SK-N-SH (cell line): ENCODE measurements at regions not wholly inside any gene's neighbourhood (a gene's known extent, or its start where the extent isn't known, plus 50 kb on each side); places are given as distances from the start of the nearest gene placed in this dataset.

Experiments
- CTCF ChIP-seq: fragments of 200-600 bp; sonication (generic); IDR thresholded peaks from 2 replicates; pipeline ENCODE4 v1.6.1; 2017; ENCODE audit warnings: antibody characterized with exemption, mild to moderate bottlenecking, moderate library complexity
- ELF1 ChIP-seq: IDR thresholded peaks from 2 replicates; pipeline ENCODE4 v1.4.0; 2012
- EP300 ChIP-seq, 2 experiments: IDR thresholded peaks; 2 replicates each; pipeline versions ENCODE4 v1.4.0 to v1.6.1; 2012; ENCODE audit warnings: borderline replicate concordance in 1 of 2, low read depth in 1 of 2, low read length in 1 of 2
- EZH2phosphoT487 ChIP-seq: fragments of 200-600 bp; sonication (generic); IDR thresholded peaks from 2 replicates; pipeline ENCODE4 v1.6.1; 2017; ENCODE audit warnings: low read depth, mixed run types, mild to moderate bottlenecking, antibody characterized with exemption, moderate library complexity, borderline replicate concordance
- FOXM1 ChIP-seq: IDR thresholded peaks from 2 replicates; pipeline ENCODE4 v1.4.0; 2012; ENCODE audit warnings: low read depth, mild to moderate bottlenecking
- GABPA ChIP-seq: IDR thresholded peaks from 2 replicates; pipeline ENCODE4 v1.4.0; 2012; ENCODE audit warnings: low read depth, mild to moderate bottlenecking
- IRF3 ChIP-seq: fragments of 150-350 bp; IDR thresholded peaks from 2 replicates; pipeline ENCODE4 v1.6.1; 2016; ENCODE audit warnings: mild to moderate bottlenecking, low read depth, low read length
- JUND ChIP-seq: IDR thresholded peaks from 2 replicates; pipeline ENCODE4 v1.4.0; 2012
- MXI1 ChIP-seq: IDR thresholded peaks from 2 replicates; pipeline ENCODE4 v1.6.1; 2012; ENCODE audit warnings: mild to moderate bottlenecking, low read depth, low read length, improper control_type of control experiment
- POLR2AphosphoS5 ChIP-seq: IDR thresholded peaks from 2 replicates; pipeline ENCODE4 v1.6.1; 2012; ENCODE audit warnings: low read depth, low read length
- RAD21 ChIP-seq: IDR thresholded peaks from 2 replicates; pipeline ENCODE4 v1.6.1; 2012; ENCODE audit warnings: mild to moderate bottlenecking, low read length
- RCOR1 ChIP-seq: fragments of 150-350 bp; IDR thresholded peaks from 2 replicates; pipeline ENCODE4 v1.6.1; 2017; ENCODE audit warnings: antibody characterized with exemption, low read length
- YY1 ChIP-seq: IDR thresholded peaks from 2 replicates; pipeline ENCODE4 v1.4.0; 2012; ENCODE audit warnings: low read depth, mild to moderate bottlenecking

GRCh38 chr4:181219783-181220416 lies 1023.3 kb upstream of the TENM3 start:
- TF ChIP-seq CTCF (no peak), IRF3 (no peak), EP300 (IDR thresholded peaks at IDR 0.05; ENCODE audit: borderline replicate concordance in 1 of 2, low read depth in 1 of 2, low read length in 1 of 2) (no peak), YY1 (no peak), EZH2phosphoT487 (no peak), MXI1 (no peak), RCOR1 (no peak), RAD21 (no peak), JUND (no peak), POLR2AphosphoS5 (no peak), FOXM1 (no peak), ELF1 (no peak), GABPA (no peak)
